ENCODE measurements at regions not wholly inside any gene's neighbourhood (a gene's known extent, or its start where the extent isn't known, plus 50 kb on each side); places are given as distances from the start of the nearest gene placed in this dataset.

- TF ChIP-seq RAD21 (conservative IDR thresholded peaks at IDR 0.05 in 1 of 2, IDR thresholded peaks at IDR 0.05 in 1 of 2) (no peak), KDM1A (IDR thresholded peaks at IDR 0.05; ENCODE audit: low read depth) (no peak), CTCF (IDR thresholded peaks at IDR 0.05) (no peak), EP300 (IDR thresholded peaks at IDR 0.05) (no peak), POLR2A (IDR thresholded peaks at IDR 0.05; ENCODE audit: low read length) (no peak), GATA3 (IDR thresholded peaks at IDR 0.05; ENCODE audit: borderline replicate concordance) (no peak), NPAS2 (CRISPR knock-in tag; IDR thresholded peaks at IDR 0.05; ENCODE audit: borderline replicate concordance) (no peak), MAX (IDR thresholded peaks at IDR 0.05) (no peak), BHLHE40 (IDR thresholded peaks at IDR 0.05; ENCODE audit: low read depth, low read length) (no peak), HEYL (CRISPR knock-in tag; IDR thresholded peaks at IDR 0.05) (no peak)
Measured at GRCh38 chr13:52933099-52933498, 84.7 kb upstream of the PCDH8 start.

Measured in A549 (cell line).